M059J (cell line): ENCODE measurements at regions not wholly inside any gene's neighbourhood (a gene's known extent, or its start where the extent isn't known, plus 50 kb on each side); places are given as distances from the start of the nearest gene placed in this dataset.
"Not testable (repeated sequence)": the region's sequence is repeated elsewhere in the genome, so short reads cannot be mapped to it uniquely, and the experiment has no call there.

Experiments
- DNase-seq: peaks from one replicate; pipeline ENCODE4 v3.0.0-alpha.2; 2012; ENCODE audit warnings: low read depth

- DNase-seq = no peak
Measured at GRCh38 chr5:75002271-75002670, 50.1 kb downstream of the GCNT4 start.

GRCh38 chr5:74995926-74996325 is 56.4 kb downstream of the GCNT4 start:
- DNase-seq = no peak

- DNase-seq = no peak
Measured at GRCh38 chr5:74994826-74995225, 57.5 kb downstream of the GCNT4 start.

- no peak for DNase-seq
Measured at GRCh38 chr5:74993743-74994142, 58.6 kb downstream of the GCNT4 start.

GRCh38 chr5:74992791-74993190 is 59.6 kb downstream of the GCNT4 start:
- DNase-seq = no peak

- DNase-seq = no peak
Measured at GRCh38 chr5:74991522-74991921, 60.8 kb downstream of the GCNT4 start.

GRCh38 chr5:74990194-74990593 is 62.2 kb downstream of the GCNT4 start:
- DNase-seq = no peak

- no peak for DNase-seq
Measured at GRCh38 chr5:74988273-74988983, 63.9 kb downstream of the GCNT4 start.

GRCh38 chr5:74978345-74978744 is 74.0 kb downstream of the GCNT4 start:
- no peak for DNase-seq

- DNase-seq = no peak
Measured at GRCh38 chr5:74977471-74977870, 74.9 kb downstream of the GCNT4 start.

GRCh38 chr5:74976651-74977050 is 75.7 kb downstream of the GCNT4 start:
- DNase-seq = no peak

- no peak for DNase-seq
Measured at GRCh38 chr5:74975582-74975981, 76.8 kb downstream of the GCNT4 start.

- DNase-seq = no peak
Measured at GRCh38 chr5:74974451-74975091, 77.8 kb downstream of the GCNT4 start.

- DNase-seq = no peak
Measured at GRCh38 chr5:74973694-74974093, 78.7 kb downstream of the GCNT4 start.

GRCh38 chr5:74971947-74972460 is 80.4 kb downstream of the GCNT4 start:
- DNase-seq = no peak

GRCh38 chr5:74970891-74971290 is 81.5 kb downstream of the GCNT4 start:
- DNase-seq = not testable (repeated sequence)

GRCh38 chr5:74969726-74970125 is 82.6 kb downstream of the GCNT4 start:
- no peak for DNase-seq

GRCh38 chr5:74966141-74967026 is 86.0 kb downstream of the GCNT4 start:
- DNase-seq = peak; percentile 28

GRCh38 chr5:74963407-74963806 is 89.0 kb downstream of the GCNT4 start:
- no peak for DNase-seq

- DNase-seq = no peak
Measured at GRCh38 chr5:74957906-74958305, 91.7 kb upstream of the FAM169A start.

- no peak for DNase-seq
Measured at GRCh38 chr5:74957029-74957784, 91.0 kb upstream of the FAM169A start.

GRCh38 chr5:74956278-74956677 is 90.1 kb upstream of the FAM169A start:
- DNase-seq = no peak
